MM.1S (cell line): ENCODE measurements at regions not wholly inside any gene's neighbourhood (a gene's known extent, or its start where the extent isn't known, plus 50 kb on each side); places are given as distances from the start of the nearest gene placed in this dataset.

Experiments used
- DNase-seq: peaks from one replicate; pipeline ENCODE4 v3.0.0-alpha.2; 2015
- H2AFZ ChIP-seq: fragments of 300-600 bp; sonication (generic); 2 replicates; pipeline ENCODE4 v1.6.0; 2016; ENCODE audit warnings: antibody characterized with exemption, low read length
- H3F3A ChIP-seq: fragments of 300-600 bp; sonication (generic); 2 replicates; pipeline ENCODE4 v1.6.1; 2016; ENCODE audit warnings: mild to moderate bottlenecking, antibody characterized with exemption, low read length, moderate library complexity, mixed read lengths; ENCODE audit not compliant: insufficient read depth
- H3K27ac ChIP-seq: fragments of 300-600 bp; sonication (generic); 2 replicates; pipeline ENCODE4 v1.5.1; 2016; ENCODE audit warnings: mild to moderate bottlenecking, low read length
- H3K27me3 ChIP-seq: fragments of 300-600 bp; sonication (generic); replicated peaks from 2 replicates; pipeline ENCODE4 v1.6.0; 2016; ENCODE audit warnings: low read length; ENCODE audit not compliant: insufficient read depth
- H3K36me3 ChIP-seq: fragments of 300-600 bp; sonication (generic); replicated peaks from 2 replicates; pipeline ENCODE4 v1.6.1; 2016; ENCODE audit warnings: mild to moderate bottlenecking, low read length, mixed read lengths; ENCODE audit not compliant: insufficient read depth
- H3K4me1 ChIP-seq: fragments of 300-600 bp; sonication (generic); 2 replicates; pipeline ENCODE4 v1.6.1; 2016; ENCODE audit warnings: low read length, mixed read lengths
- H3K4me2 ChIP-seq: fragments of 300-600 bp; sonication (generic); 2 replicates; pipeline ENCODE4 v1.6.0; 2016; ENCODE audit warnings: low read depth, low read length
- H3K4me3 ChIP-seq: fragments of 300-600 bp; sonication (generic); 2 replicates; pipeline ENCODE4 v1.5.1; 2016; ENCODE audit warnings: low read length, mixed read lengths
- H3K79me2 ChIP-seq: fragments of 300-600 bp; sonication (generic); 2 replicates; pipeline ENCODE4 v1.6.1; 2016; ENCODE audit warnings: mixed run types, low read length, mixed read lengths
- H3K9ac ChIP-seq: fragments of 300-600 bp; sonication (generic); 2 replicates; pipeline ENCODE4 v1.6.1; 2016; ENCODE audit warnings: low read length, mixed read lengths
- H3K9me2 ChIP-seq: fragments of 300-600 bp; sonication (generic); replicated peaks from 2 replicates; pipeline ENCODE4 v1.6.1; 2016; ENCODE audit warnings: mild to moderate bottlenecking, low read length, mixed read lengths; ENCODE audit not compliant: insufficient read depth
- H3K9me3 ChIP-seq: fragments of 300-600 bp; sonication (generic); replicated peaks from 2 replicates; pipeline ENCODE4 v1.6.1; 2016; ENCODE audit warnings: mild to moderate bottlenecking, low read length, mixed read lengths; ENCODE audit not compliant: insufficient read depth
- H4K20me1 ChIP-seq: fragments of 300-600 bp; sonication (generic); 2 replicates; pipeline ENCODE4 v1.6.1; 2016; ENCODE audit warnings: mild to moderate bottlenecking, low read length, moderate library complexity, mixed read lengths; ENCODE audit not compliant: insufficient read depth
- CTCF ChIP-seq: fragments of 300-600 bp; sonication (generic); IDR thresholded peaks from 2 replicates; pipeline ENCODE4 v1.5.1; 2016; ENCODE audit warnings: antibody characterized with exemption, low read length, mixed read lengths
- EZH2 ChIP-seq: fragments of 300-600 bp; sonication (generic); optimal IDR thresholded peaks from 2 replicates; pipeline ENCODE3; 2017; ENCODE audit warnings: low read depth, mild to moderate bottlenecking, antibody characterized with exemption, low read length, mixed read lengths
- EZH2phosphoT487 ChIP-seq: fragments of 300-600 bp; sonication (generic); IDR thresholded peaks from 2 replicates; pipeline ENCODE4 v1.6.1; 2018; ENCODE audit warnings: antibody characterized with exemption, low read length

DNA sequence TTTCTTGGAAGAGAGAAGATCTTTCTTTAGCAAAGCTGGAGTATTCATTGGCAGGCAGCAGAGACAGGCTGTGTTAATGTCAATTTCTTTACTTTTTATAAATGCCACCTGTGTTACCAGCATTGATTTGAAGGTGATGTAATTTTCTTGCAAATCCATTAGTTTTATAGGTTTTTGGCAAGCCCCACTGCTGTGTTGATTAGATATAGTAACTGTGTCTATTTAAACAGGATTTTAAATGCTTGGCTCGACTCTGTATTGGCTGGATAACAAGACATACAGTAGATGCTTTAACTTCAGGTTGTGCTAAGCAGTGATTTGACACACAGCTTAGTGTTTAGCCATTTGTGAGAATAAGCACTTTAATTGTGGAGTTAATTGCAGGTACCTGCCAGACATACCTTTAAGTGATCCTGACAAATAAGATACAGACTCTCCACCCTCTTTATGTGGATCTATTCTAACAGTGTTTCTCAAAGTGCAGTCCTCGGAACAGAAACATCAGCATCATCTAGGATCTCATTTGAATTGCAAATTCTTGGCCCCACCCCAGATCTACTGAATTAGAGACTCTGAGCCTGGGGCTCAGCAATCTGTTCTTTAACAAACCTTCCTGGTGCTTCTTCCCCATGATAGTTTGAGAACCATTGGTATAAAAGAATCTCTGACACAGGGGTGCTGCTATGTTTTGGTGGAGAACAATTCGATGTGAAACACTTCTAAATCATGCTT lies 397.5 kb downstream of the HDGFL1 start:
- no peaks in the 10 kb centered on the region for H3K36me3 ChIP-seq

DNA sequence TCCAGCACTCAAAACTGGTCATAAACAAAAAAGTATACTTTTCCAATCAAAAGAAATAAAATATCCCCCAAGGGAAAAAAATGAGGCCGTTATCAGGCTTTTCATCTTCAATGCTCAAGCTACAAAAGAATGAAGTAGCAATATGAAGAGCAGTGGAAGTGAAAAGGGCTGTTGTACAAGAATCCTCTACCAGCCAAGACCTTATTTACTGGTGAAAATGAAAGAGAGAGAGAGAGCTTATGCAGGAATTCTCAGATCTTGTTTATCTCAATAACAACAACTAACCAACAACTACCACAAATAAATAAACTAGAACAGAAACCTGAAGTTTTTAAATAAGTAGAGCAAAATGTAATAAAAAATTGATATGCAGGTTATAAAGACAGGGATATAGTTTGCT lies 400.6 kb downstream of the HDGFL1 start:
- no peak for TF ChIP-seq EZH2phosphoT487
- no peak for TF ChIP-seq EZH2
- TF ChIP-seq CTCF, result no peak
- Histone ChIP-seq H3K36me3 (no peaks in the 10 kb centered on the region), H3K27me3 (no peaks in the 10 kb centered on the region), H3K4me2 (peak overlapping the region; percentile 40), H3K9ac (no peak overlapping the region), H4K20me1 (no peaks in the 10 kb centered on the region), H3K9me2 (no peaks in the 10 kb centered on the region), H3K9me3 (no peaks in the 10 kb centered on the region), H2AFZ (peak overlapping the region; percentile 4; the same call in 1 of the 2 replicates), H3F3A (peaks cover 10% of the 10 kb centered on the region), H3K79me2 (no peaks in the 10 kb centered on the region), H3K4me1 (peaks cover 13% of the 10 kb centered on the region), H3K27ac (peak overlapping the region; percentile 38; the same call in 1 of the 2 replicates), H3K4me3 (peak overlapping the region; percentile 17; the same call in 1 of the 2 replicates)
- DNase-seq, result peak; percentile 28

More for the DNA sequence above, 397.5 kb downstream of the HDGFL1 start:
- no peaks in the 10 kb centered on the region for H3K9me3 ChIP-seq
- no peak overlapping the region for H2AFZ ChIP-seq
- H3K4me1 ChIP-seq, result peaks cover 13% of the 10 kb centered on the region
- no peak overlapping the region for H3K9ac ChIP-seq
- H3K4me3 ChIP-seq, result no peak overlapping the region
- H3K27me3 ChIP-seq, result no peaks in the 10 kb centered on the region
- H3K79me2 ChIP-seq, result no peaks in the 10 kb centered on the region
- TF ChIP-seq EZH2, result no peak
- no peak for TF ChIP-seq EZH2phosphoT487
- TF ChIP-seq CTCF, result no peak
- H3F3A ChIP-seq, result peaks cover 10% of the 10 kb centered on the region
- no peak overlapping the region for H3K27ac ChIP-seq
- no peaks in the 10 kb centered on the region for H4K20me1 ChIP-seq
- no peaks in the 10 kb centered on the region for H3K9me2 ChIP-seq
- H3K4me2 ChIP-seq, result no peak overlapping the region
- no peak for DNase-seq

DNA sequence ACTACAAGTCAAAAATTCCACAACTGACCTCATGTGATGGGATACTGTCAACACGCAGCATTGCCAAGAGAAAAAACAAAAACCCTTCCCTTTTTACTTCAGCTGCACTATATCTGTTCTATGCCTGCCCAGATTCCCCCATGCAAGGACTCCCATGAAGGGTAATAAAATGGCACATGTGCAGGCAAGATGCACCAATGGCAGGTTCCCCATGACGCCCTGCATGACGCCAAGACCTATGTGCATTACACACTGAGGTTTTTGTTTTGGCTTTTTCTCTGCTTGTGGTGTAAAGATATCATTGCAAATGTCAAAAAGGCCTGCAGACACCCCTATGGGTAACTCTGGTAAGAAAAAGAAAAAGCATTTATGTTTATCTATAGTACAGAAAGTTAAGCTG lies 403.4 kb downstream of the HDGFL1 start:
- TF ChIP-seq EZH2phosphoT487 (no peak), CTCF (no peak), EZH2 (no peak)
- no peaks in the 10 kb centered on the region for H4K20me1 ChIP-seq
- no peaks in the 10 kb centered on the region for H3K27me3 ChIP-seq
- H3F3A ChIP-seq, result peaks cover 10% of the 10 kb centered on the region
- no peak overlapping the region for H3K9ac ChIP-seq
- no peak overlapping the region for H3K27ac ChIP-seq
- H3K4me1 ChIP-seq, result peaks cover 13% of the 10 kb centered on the region
- no peak overlapping the region for H3K4me3 ChIP-seq
- no peak for DNase-seq
- no peaks in the 10 kb centered on the region for H3K79me2 ChIP-seq
- H3K9me2 ChIP-seq, result no peaks in the 10 kb centered on the region
- H3K4me2 ChIP-seq, result no peak overlapping the region
- no peak overlapping the region for H2AFZ ChIP-seq
- H3K9me3 ChIP-seq, result no peaks in the 10 kb centered on the region
- H3K36me3 ChIP-seq, result no peaks in the 10 kb centered on the region
